ENCODE measurements at regions not wholly inside any gene's neighbourhood (a gene's known extent, or its start where the extent isn't known, plus 50 kb on each side); places are given as distances from the start of the nearest gene placed in this dataset.

- TF ChIP-seq, protein P1, sequence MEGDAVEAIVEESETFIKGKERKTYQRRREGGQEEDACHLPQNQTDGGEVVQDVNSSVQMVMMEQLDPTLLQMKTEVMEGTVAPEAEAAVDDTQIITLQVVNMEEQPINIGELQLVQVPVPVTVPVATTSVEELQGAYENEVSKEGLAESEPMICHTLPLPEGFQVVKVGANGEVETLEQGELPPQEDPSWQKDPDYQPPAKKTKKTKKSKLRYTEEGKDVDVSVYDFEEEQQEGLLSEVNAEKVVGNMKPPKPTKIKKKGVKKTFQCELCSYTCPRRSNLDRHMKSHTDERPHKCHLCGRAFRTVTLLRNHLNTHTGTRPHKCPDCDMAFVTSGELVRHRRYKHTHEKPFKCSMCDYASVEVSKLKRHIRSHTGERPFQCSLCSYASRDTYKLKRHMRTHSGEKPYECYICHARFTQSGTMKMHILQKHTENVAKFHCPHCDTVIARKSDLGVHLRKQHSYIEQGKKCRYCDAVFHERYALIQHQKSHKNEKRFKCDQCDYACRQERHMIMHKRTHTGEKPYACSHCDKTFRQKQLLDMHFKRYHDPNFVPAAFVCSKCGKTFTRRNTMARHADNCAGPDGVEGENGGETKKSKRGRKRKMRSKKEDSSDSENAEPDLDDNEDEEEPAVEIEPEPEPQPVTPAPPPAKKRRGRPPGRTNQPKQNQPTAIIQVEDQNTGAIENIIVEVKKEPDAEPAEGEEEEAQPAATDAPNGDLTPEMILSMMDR (IDR thresholded peaks at IDR 0.05), result no peak
- no peak for TF ChIP-seq POLR2A (IDR thresholded peaks at IDR 0.05)
Observed at GRCh38 chr5:135689506-135689905, 110.7 kb upstream of the CXCL14 start.
